ENCODE measurements at regions not wholly inside any gene's neighbourhood (a gene's known extent, or its start where the extent isn't known, plus 50 kb on each side); places are given as distances from the start of the nearest gene placed in this dataset.

GRCh38 chr4:129645461-129645860, 549.5 kb downstream of the C4orf33 start:
- DNase-seq (ENCODE audit: low spot score), result no peak

- no peak for DNase-seq (ENCODE audit: low spot score)
Observed at GRCh38 chr4:129668092-129668491, 572.1 kb downstream of the C4orf33 start.

GRCh38 chr4:129672941-129673340, 577.0 kb downstream of the C4orf33 start:
- no peak for DNase-seq (ENCODE audit: low spot score)

GRCh38 chr4:129675036-129675435, 579.1 kb downstream of the C4orf33 start:
- no peak for DNase-seq (ENCODE audit: low spot score)

GRCh38 chr4:129676934-129677333, 581.0 kb downstream of the C4orf33 start:
- DNase-seq (ENCODE audit: low spot score), result no peak

- no peak for DNase-seq (ENCODE audit: low spot score)
Observed at GRCh38 chr4:129682586-129682985, 586.6 kb downstream of the C4orf33 start.

- no peak for DNase-seq (ENCODE audit: low spot score)
Observed at GRCh38 chr4:129707949-129708348, 612.0 kb downstream of the C4orf33 start.

- no peak for DNase-seq (ENCODE audit: low spot score)
Observed at GRCh38 chr4:129708784-129709183, 612.8 kb downstream of the C4orf33 start.

GRCh38 chr4:129738175-129738574, 642.2 kb downstream of the C4orf33 start:
- no peak for DNase-seq (ENCODE audit: low spot score)

GRCh38 chr4:129747756-129748155, 651.8 kb downstream of the C4orf33 start:
- DNase-seq (ENCODE audit: low spot score), result no peak

- no peak for DNase-seq (ENCODE audit: low spot score)
Observed at GRCh38 chr4:129748991-129749390, 653.0 kb downstream of the C4orf33 start.

GRCh38 chr4:129751646-129752045, 655.7 kb downstream of the C4orf33 start:
- no peak for DNase-seq (ENCODE audit: low spot score)

GRCh38 chr4:129783596-129783995, 687.6 kb downstream of the C4orf33 start:
- DNase-seq (ENCODE audit: low spot score), result no peak

GRCh38 chr4:129788486-129788885, 692.5 kb downstream of the C4orf33 start:
- DNase-seq (ENCODE audit: low spot score), result no peak

- no peak for DNase-seq (ENCODE audit: low spot score)
Observed at GRCh38 chr4:129804461-129804981, 708.6 kb downstream of the C4orf33 start.

- DNase-seq (ENCODE audit: low spot score), result no peak
Observed at GRCh38 chr4:129806986-129807385, 711.0 kb downstream of the C4orf33 start.

GRCh38 chr4:129808242-129808641, 712.3 kb downstream of the C4orf33 start:
- no peak for DNase-seq (ENCODE audit: low spot score)

- DNase-seq (ENCODE audit: low spot score), result no peak
Observed at GRCh38 chr4:129821073-129821472, 725.1 kb downstream of the C4orf33 start.

- DNase-seq (ENCODE audit: low spot score), result no peak
Observed at GRCh38 chr4:129821963-129822362, 726.0 kb downstream of the C4orf33 start.

GRCh38 chr4:129822701-129823100, 726.7 kb downstream of the C4orf33 start:
- DNase-seq (ENCODE audit: low spot score), result no peak

- DNase-seq (ENCODE audit: low spot score), result no peak
Observed at GRCh38 chr4:129823105-129823504, 727.2 kb downstream of the C4orf33 start.

GRCh38 chr4:129829373-129829772, 733.4 kb downstream of the C4orf33 start:
- DNase-seq (ENCODE audit: low spot score), result no peak

GRCh38 chr4:129839687-129840086, 743.7 kb downstream of the C4orf33 start:
- no peak for DNase-seq (ENCODE audit: low spot score)

- no peak for DNase-seq (ENCODE audit: low spot score)
Observed at GRCh38 chr4:129842096-129842495, 746.1 kb downstream of the C4orf33 start.

Measured in mesenteric fat pad (tissue), 1 donor.